ACC112 (cell line): ENCODE measurements at regions not wholly inside any gene's neighbourhood (a gene's known extent, or its start where the extent isn't known, plus 50 kb on each side); places are given as distances from the start of the nearest gene placed in this dataset.

ENCODE experiments used
- H2AFZ ChIP-seq: fragments of 200-600 bp; sonication (generic); one replicate; pipeline ENCODE4 v1.6.0; 2017; ENCODE audit warnings: antibody characterized with exemption, low read length; ENCODE audit not compliant: unreplicated experiment
- H3K27ac ChIP-seq: fragments of 200-600 bp; sonication (generic); 2 replicates; pipeline ENCODE4 v1.5.1; 2014; ENCODE audit warnings: low read depth, mild to moderate bottlenecking, antibody characterized with exemption, low read length, moderate library complexity
- H3K27me3 ChIP-seq: fragments of 200-600 bp; sonication (generic); 2 replicates; pipeline ENCODE4 v1.6.1; 2014; ENCODE audit warnings: mild to moderate bottlenecking, antibody characterized with exemption, low read length, moderate library complexity, mixed read lengths; ENCODE audit not compliant: insufficient read depth
- H3K36me3 ChIP-seq: fragments of 200-600 bp; sonication (generic); 2 replicates; pipeline ENCODE4 v1.6.1; 2016; ENCODE audit warnings: mild to moderate bottlenecking, antibody characterized with exemption, low read length, moderate library complexity, mixed read lengths; ENCODE audit not compliant: insufficient read depth
- H3K4me1 ChIP-seq: fragments of 200-600 bp; sonication (generic); one replicate; pipeline ENCODE4 v1.6.1; 2016; ENCODE audit warnings: low read length, mixed read lengths; ENCODE audit not compliant: insufficient read depth, unreplicated experiment, control insufficient read depth
- H3K4me3 ChIP-seq: fragments of 200-600 bp; sonication (generic); 2 replicates; pipeline ENCODE4 v1.5.1; 2014; ENCODE audit warnings: mild to moderate bottlenecking, low read depth, low read length
- H3K79me2 ChIP-seq: fragments of 200-600 bp; sonication (generic); one replicate; pipeline ENCODE4 v1.6.0; 2016; ENCODE audit warnings: low read length; ENCODE audit not compliant: control insufficient read depth, unreplicated experiment, insufficient read depth

DNA sequence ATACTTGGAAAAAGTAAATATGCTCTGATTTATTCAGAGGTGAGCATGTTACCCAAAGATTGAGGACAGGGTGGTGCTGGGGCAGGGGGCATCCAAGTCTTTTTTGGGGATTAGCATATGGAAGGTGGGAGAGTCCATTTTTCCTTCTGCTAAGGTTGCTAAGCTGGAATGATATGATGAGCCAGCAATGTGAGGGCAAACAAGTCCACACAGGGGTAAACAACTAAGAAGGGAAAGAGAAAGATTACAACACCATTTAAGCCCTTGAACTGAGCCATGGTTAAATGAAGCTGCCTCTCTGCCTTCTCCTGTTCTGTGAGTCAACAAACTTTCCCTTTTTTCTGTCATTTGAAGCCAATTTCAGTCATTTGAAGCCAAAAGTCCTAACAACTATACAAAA is 89.0 kb downstream of the RPL22L1 start:
- H3K27me3 ChIP-seq = no peaks in the 10 kb centered on the region
- peaks cover 3% of the 10 kb centered on the region for H3K4me1 ChIP-seq
- no peaks in the 10 kb centered on the region for H3K79me2 ChIP-seq
- no peak overlapping the region for H3K27ac ChIP-seq
- no peaks in the 10 kb centered on the region for H3K36me3 ChIP-seq
- H3K4me3 ChIP-seq = no peak overlapping the region
- H2AFZ ChIP-seq = no peak overlapping the region

DNA sequence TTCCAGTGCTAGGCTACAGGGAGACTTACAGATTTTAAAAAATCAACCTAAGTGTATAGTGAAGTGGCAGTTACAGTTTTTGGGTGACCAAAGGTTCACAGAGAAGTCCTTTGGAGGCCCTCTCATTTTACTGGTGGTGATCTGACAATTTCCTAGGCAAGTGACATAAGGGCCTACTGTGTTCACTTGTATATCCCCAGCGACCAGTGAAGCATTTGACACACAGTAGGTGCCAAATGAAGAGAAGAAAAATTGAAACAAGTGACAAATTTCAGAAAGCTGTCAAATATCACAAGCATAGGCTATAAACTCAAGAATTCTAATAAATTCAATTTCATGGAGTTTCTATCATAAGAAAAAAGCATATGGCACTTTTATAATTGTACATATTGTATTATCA is 89.5 kb downstream of the RPL22L1 start:
- Histone ChIP-seq H3K79me2 (no peaks in the 10 kb centered on the region), H2AFZ (no peak overlapping the region), H3K4me3 (no peak overlapping the region), H3K27ac (no peak overlapping the region), H3K27me3 (no peaks in the 10 kb centered on the region), H3K4me1 (peaks cover 3% of the 10 kb centered on the region), H3K36me3 (no peaks in the 10 kb centered on the region)

DNA sequence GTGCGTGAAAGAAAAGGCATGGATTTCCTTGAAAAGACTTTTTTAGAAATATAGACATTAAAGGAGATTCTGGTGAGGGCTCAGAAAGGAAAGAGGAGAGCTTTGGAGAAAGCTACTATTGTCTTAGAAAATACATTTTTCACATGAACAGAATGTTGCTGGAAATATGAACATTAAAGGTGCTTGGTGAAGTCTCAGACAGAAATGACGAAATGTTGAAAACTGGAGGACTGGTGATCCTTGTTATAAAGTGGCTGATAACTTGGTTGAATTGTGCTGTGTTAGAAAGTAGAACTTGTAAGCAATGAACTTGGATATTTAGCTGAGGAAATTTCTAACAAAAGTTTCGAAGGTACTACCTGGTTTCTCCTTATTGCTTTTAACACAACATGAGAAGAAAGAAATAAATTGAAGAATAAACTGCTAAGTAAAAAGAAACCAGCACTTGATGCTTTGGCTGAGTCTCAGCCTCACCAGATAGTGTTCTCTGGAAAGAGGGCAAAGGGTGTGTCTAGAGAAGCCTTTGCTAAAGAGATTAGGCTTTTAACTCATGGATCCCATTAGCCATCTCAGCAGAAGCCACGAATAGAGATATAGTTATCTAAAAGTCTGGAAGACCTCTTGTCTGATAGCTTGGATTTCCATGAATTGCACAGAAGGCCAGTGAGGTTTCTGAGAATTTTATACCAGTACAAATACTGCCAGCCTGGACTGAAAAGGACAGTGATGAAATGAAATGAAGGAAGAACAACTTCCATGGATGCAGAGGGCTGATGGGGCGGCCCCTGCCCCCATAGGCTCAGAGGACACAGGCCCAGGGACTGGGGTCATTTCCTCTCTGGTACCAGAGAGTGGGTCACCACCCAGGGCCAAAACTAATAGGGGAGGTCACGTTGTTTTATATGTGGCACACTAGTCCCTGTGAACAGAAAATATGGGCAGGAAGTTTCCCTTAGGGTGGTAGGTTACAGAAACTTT is 91.5 kb downstream of the RPL22L1 start:
- Histone ChIP-seq H3K27me3 (no peaks in the 10 kb centered on the region), H3K27ac (no peak overlapping the region), H2AFZ (no peak overlapping the region), H3K36me3 (no peaks in the 10 kb centered on the region), H3K4me3 (no peak overlapping the region), H3K79me2 (no peaks in the 10 kb centered on the region), H3K4me1 (peaks cover 3% of the 10 kb centered on the region)

DNA sequence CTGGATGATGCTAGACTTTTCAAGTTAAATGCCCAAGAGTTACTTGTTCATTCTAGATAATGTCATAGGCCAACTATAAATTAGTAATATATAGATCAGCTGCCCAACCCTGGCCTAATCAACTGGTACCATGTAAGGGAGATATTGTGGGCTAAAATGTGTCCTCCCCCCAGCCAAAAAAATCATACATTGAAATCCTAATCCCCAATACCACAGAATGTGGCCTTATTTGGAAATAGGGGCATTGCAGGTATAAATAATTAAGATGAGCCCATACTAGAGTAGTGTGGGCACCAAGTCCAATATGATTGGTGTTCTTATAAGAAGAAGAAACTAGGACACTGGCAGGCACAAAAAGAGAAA is 92.5 kb downstream of the RPL22L1 start:
- H3K36me3 ChIP-seq = no peaks in the 10 kb centered on the region
- H3K4me3 ChIP-seq = no peak overlapping the region
- no peak overlapping the region for H2AFZ ChIP-seq
- no peak overlapping the region for H3K27ac ChIP-seq
- no peaks in the 10 kb centered on the region for H3K79me2 ChIP-seq
- peaks cover 3% of the 10 kb centered on the region for H3K4me1 ChIP-seq
- H3K27me3 ChIP-seq = no peaks in the 10 kb centered on the region

DNA sequence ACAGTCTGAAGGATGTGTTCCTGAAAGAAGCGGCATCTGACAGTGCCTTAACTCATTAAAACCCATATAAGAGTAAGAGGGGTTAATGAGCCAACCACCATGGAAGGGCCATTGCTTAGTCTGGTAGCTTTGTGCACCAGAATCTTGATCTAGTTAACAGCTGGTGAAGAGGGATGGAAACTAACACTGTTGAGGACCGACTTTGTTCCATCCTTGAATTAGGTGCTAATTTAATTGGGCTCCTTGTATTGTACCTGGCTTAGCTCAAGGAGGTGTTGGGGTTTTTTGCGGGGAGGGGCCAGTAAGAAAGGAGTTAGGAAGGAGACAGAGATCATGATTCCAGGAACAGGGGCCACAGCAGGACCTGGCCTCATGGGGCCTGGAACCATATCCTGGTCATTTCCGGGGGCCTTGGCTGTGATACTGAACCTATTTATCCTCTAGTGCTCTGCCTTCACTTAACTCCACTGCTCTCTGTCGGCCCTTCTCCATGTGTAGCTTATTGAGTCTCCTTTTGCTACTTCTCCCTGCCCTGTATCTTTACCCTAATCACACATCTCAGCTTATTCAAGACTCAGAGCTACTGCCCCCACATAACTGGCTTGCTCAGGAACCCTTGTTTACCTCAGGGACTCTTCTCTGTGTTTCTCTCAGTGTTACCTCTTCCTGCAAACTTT is 93.0 kb downstream of the RPL22L1 start:
- Histone ChIP-seq H3K27ac (no peak overlapping the region), H2AFZ (no peak overlapping the region), H3K79me2 (no peaks in the 10 kb centered on the region), H3K27me3 (no peaks in the 10 kb centered on the region), H3K36me3 (no peaks in the 10 kb centered on the region), H3K4me1 (peaks cover 3% of the 10 kb centered on the region), H3K4me3 (no peak overlapping the region)

DNA sequence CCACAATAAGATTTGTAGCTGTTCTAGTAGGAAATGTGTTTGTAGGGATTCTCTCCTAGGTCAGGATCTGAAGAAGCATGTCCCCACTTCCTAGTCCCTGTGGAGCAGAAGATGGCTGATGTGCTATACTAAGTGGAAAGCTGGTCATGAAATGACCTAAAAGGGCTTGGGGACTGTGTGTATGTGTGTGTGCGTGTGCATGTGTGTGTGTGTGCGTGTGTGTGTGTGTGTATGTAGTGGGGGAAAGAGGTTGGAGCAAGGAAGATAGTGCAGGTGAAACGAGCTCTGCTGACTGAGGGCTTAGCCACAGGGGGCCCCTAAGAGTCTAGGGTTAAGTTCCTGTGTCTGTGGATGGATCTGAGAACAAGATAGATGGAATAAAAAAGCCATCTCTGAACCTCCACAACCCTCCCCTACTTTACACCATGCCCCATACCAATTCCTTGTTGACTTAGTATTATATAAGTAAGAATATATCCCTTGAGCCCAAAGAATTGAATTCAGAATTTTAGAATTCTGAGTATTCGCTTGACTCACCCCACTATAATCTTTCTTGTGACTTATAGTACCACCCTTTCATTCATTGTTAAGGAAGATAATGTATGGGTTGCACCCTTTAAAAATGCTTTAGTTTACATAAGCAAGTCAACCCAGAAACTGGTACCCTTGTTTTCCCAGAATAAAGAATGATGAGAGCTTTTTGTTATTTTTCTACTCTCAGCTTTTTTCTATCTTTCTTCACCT is 96.1 kb downstream of the RPL22L1 start:
- Histone ChIP-seq H3K4me1 (no peaks in the 10 kb centered on the region), H3K27me3 (no peaks in the 10 kb centered on the region), H3K4me3 (no peak overlapping the region), H3K27ac (no peak overlapping the region), H3K79me2 (no peaks in the 10 kb centered on the region), H2AFZ (no peak overlapping the region), H3K36me3 (no peaks in the 10 kb centered on the region)

DNA sequence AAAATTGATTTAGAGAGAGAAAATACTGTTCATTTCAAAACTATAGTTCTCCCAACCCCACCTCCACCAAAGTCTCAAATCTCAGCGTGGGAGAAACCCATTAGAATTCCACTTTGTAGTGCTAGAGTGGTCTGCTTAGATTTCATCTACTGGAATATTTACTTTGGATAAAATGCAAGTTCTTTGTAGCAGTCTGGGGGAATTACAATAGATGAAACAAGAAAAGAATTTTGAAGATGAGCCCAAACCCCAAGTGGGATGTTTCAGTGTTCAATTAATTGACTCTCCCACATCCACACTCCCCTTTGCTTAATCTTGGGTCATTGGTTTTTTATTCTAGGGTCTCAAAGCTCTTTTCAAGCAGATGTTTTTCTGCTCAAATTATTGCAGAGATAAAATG is 97.8 kb downstream of the RPL22L1 start:
- Histone ChIP-seq H3K27ac (no peak overlapping the region), H3K4me3 (no peak overlapping the region), H3K36me3 (no peaks in the 10 kb centered on the region), H3K79me2 (no peaks in the 10 kb centered on the region), H2AFZ (no peak overlapping the region), H3K27me3 (no peaks in the 10 kb centered on the region), H3K4me1 (peaks cover 6% of the 10 kb centered on the region)

DNA sequence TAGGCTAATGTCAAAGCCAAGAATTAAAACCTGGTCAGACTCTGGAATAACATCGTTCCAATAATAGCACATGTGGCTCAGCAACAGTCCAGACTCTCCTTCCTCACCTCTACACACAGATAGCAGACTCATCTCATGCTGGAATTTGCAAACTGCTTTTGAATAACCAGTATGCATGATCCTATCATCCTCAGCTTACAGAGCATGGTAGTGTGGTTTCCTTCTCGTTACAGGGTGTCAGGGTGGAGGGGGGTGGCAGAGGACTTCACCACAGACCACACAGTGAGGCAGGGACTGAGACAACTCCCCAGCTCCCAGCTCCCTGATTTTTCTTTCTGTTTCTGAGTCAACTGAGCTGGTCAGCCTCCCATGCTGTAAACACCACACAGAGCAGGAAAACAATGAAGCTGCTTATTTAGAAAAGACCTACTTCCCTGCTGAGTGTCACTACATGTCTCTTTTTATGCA is 101.6 kb downstream of the RPL22L1 start:
- peaks cover 6% of the 10 kb centered on the region for H3K4me1 ChIP-seq
- no peak overlapping the region for H2AFZ ChIP-seq
- H3K27ac ChIP-seq = no peak overlapping the region

DNA sequence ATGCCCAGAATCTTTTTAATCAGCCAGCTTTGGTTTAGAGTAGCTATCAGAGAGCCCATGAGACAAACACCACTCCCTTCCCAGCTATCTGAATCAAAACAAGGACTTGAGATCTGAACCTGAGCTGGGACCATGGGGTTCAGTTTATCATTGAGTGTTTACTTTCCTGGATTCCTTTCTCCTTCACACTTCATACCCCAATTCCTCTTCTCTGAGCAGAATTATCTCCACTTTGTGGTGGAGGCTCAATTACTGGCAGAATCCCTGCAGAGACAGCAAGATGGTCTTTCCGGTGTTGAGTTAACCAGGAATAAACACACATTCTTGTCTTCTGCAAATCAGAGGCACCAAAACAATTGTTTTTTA is 102.4 kb downstream of the RPL22L1 start:
- no peaks in the 10 kb centered on the region for H3K27me3 ChIP-seq
- no peak overlapping the region for H2AFZ ChIP-seq
- no peak overlapping the region for H3K4me3 ChIP-seq
- H3K27ac ChIP-seq = no peak overlapping the region
- H3K4me1 ChIP-seq = peaks cover 6% of the 10 kb centered on the region
- no peaks in the 10 kb centered on the region for H3K36me3 ChIP-seq
- no peaks in the 10 kb centered on the region for H3K79me2 ChIP-seq

More for the DNA sequence above, 101.6 kb downstream of the RPL22L1 start:
- Histone ChIP-seq H3K27me3 (no peaks in the 10 kb centered on the region), H3K4me3 (no peak overlapping the region), H3K79me2 (no peaks in the 10 kb centered on the region), H3K36me3 (no peaks in the 10 kb centered on the region)

DNA sequence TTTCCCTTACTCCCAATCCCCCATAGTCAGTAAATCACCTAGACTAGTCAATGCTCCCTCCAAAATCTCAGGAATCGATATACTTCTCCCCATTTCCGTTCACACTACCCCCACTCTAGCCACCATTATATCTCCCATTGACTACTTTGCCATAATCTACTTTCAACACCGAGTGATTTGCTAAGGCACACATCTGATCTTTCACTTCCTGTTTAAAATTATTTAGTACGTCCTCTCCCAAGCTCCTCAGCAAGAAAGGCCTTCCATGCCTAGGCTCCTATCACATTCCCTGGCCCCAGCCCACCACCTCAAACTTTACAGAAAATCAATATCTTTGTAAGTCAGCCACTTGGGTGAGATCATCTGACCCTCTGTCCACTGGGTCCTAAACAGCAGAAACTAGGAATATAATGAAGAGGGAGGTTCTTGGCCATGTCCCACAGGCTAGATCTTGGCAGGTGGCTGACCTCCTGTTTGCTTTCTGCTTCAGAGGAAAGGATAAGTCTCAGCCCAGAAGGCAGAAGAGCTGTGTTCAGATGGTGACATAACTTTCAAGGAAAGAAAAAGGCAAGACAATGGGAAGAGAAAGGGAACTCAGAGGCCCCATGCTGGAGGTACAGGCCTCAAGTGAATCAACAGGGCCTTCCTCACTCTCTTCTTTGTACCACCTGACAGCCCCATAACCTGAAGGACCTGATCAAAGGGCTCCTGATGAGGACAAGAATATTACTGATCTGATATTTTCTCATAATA is 103.0 kb downstream of the RPL22L1 start:
- H3K4me3 ChIP-seq = no peak overlapping the region
- H3K27ac ChIP-seq = no peak overlapping the region
- no peaks in the 10 kb centered on the region for H3K36me3 ChIP-seq
- H3K4me1 ChIP-seq = peaks cover 6% of the 10 kb centered on the region
- H3K79me2 ChIP-seq = no peaks in the 10 kb centered on the region
- H2AFZ ChIP-seq = no peak overlapping the region
- H3K27me3 ChIP-seq = no peaks in the 10 kb centered on the region
